HEK293T (cell line): ENCODE measurements at regions not wholly inside any gene's neighbourhood (a gene's known extent, or its start where the extent isn't known, plus 50 kb on each side); places are given as distances from the start of the nearest gene placed in this dataset.

ENCODE experiments used
- CTCF ChIA-PET: fragments of 350-600 bp; formaldehyde crosslinking; extraction: SDS; loops from one replicate; lab custom pipeline; 2021; ENCODE audit warnings: antibody characterized with exemption, inconsistent platforms; lab: Yijun Ruan, JAX
- POLR2A ChIA-PET: fragments of 350-600 bp; formaldehyde crosslinking; extraction: SDS; loops from one replicate; lab custom pipeline; 2020; ENCODE audit warnings: antibody characterized with exemption, inconsistent platforms; lab: Yijun Ruan, JAX
- DNase-seq: peaks from one replicate; pipeline ENCODE4 v3.0.0; 2012; ENCODE audit warnings: mixed read lengths; ENCODE audit errors: extremely low spot score
- ARNT ChIP-seq: fragments of 450-650 bp; IDR thresholded peaks from 2 replicates; pipeline ENCODE4 v1.6.1; 2017; ENCODE audit warnings: mild to moderate bottlenecking
- BHLHE40 ChIP-seq: fragments of 450-650 bp; IDR thresholded peaks from 2 replicates; pipeline ENCODE4 v1.6.1; 2016; ENCODE audit warnings: mild to moderate bottlenecking, moderate library complexity, borderline replicate concordance
- CTBP1 ChIP-seq: fragments of 450-650 bp; IDR thresholded peaks from 2 replicates; pipeline ENCODE4 v1.6.1; 2016; ENCODE audit warnings: borderline replicate concordance
- ELF4 ChIP-seq: fragments of 450-650 bp; IDR thresholded peaks from 2 replicates; pipeline ENCODE4 v1.6.1; 2017; ENCODE audit warnings: antibody characterized with exemption
- FOXA1 ChIP-seq: fragments of 450-650 bp; IDR thresholded peaks from 2 replicates; pipeline ENCODE4 v1.6.1; 2016; ENCODE audit warnings: mild to moderate bottlenecking
- FOXK2 ChIP-seq: fragments of 450-650 bp; IDR thresholded peaks from 2 replicates; pipeline ENCODE4 v1.6.1; 2016; ENCODE audit warnings: mild to moderate bottlenecking
- FOXM1 ChIP-seq: fragments of 450-650 bp; IDR thresholded peaks from 2 replicates; pipeline ENCODE4 v1.6.1; 2017; ENCODE audit warnings: mild to moderate bottlenecking, borderline replicate concordance
- HDGF ChIP-seq: fragments of 450-650 bp; IDR thresholded peaks from 2 replicates; pipeline ENCODE4 v1.6.1; 2017; ENCODE audit warnings: antibody characterized with exemption, borderline replicate concordance
- L3MBTL2 ChIP-seq: fragments of 450-650 bp; conservative IDR thresholded peaks from 2 replicates; pipeline ENCODE4 v1.6.1; 2016; ENCODE audit warnings: mild to moderate bottlenecking
- LEF1 ChIP-seq: fragments of 450-650 bp; IDR thresholded peaks from 2 replicates; pipeline ENCODE4 v1.6.1; 2017; ENCODE audit warnings: mild to moderate bottlenecking, borderline replicate concordance
- NFRKB ChIP-seq: fragments of 450-650 bp; IDR thresholded peaks from 2 replicates; pipeline ENCODE4 v1.6.1; 2016; ENCODE audit warnings: mild to moderate bottlenecking, moderate library complexity
- SP1 ChIP-seq: fragments of 450-650 bp; IDR thresholded peaks from 2 replicates; pipeline ENCODE4 v1.6.1; 2017
- SUZ12 ChIP-seq: fragments of 450-650 bp; IDR thresholded peaks from 2 replicates; pipeline ENCODE4 v1.6.1; 2016; ENCODE audit warnings: mild to moderate bottlenecking
- TARDBP ChIP-seq: fragments of 450-650 bp; IDR thresholded peaks from 2 replicates; pipeline ENCODE4 v1.6.1; 2016
- ZNF384 ChIP-seq: fragments of 450-650 bp; IDR thresholded peaks from 2 replicates; pipeline ENCODE4 v1.6.1; 2016
- TF ChIP-seq, protein P1 (sequence below): fragments of 450-650 bp; IDR thresholded peaks from 2 replicates; pipeline ENCODE4 v1.6.1; 2016

DNA sequence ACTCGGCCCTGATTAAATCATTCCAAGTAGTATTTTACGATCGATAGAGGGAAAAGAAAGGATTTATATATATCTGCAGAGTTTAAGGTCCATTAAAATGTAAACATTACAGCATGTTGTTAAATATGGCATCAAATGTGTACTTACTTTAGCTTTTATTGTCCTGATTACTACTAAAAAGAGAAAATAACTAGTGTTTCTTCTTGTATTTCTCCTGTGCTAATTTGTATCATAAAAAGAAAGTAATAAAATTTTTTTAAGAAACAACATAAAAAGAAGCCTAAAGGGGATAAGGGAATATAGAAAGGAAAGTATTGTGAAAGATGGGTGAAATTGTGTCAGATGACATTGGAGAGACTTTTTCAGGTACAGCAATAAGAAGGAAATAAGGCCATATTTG lies 300.3 kb upstream of the ARSJ start:
- ChIA-PET POLR2A (no interaction called here), CTCF (no interaction called here)
- TF ChIP-seq FOXM1 (no peak), CTBP1 (no peak), SP1 (no peak), L3MBTL2 (no peak), ELF4 (no peak), HDGF (no peak), NFRKB (no peak), FOXK2 (no peak), BHLHE40 (no peak), SUZ12 (no peak), ARNT (no peak), TARDBP (no peak), ZNF384 (no peak)
- TF ChIP-seq, protein P1, sequence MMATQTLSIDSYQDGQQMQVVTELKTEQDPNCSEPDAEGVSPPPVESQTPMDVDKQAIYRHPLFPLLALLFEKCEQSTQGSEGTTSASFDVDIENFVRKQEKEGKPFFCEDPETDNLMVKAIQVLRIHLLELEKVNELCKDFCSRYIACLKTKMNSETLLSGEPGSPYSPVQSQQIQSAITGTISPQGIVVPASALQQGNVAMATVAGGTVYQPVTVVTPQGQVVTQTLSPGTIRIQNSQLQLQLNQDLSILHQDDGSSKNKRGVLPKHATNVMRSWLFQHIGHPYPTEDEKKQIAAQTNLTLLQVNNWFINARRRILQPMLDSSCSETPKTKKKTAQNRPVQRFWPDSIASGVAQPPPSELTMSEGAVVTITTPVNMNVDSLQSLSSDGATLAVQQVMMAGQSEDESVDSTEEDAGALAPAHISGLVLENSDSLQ, result no peak
- DNase-seq, result no peak

DNA sequence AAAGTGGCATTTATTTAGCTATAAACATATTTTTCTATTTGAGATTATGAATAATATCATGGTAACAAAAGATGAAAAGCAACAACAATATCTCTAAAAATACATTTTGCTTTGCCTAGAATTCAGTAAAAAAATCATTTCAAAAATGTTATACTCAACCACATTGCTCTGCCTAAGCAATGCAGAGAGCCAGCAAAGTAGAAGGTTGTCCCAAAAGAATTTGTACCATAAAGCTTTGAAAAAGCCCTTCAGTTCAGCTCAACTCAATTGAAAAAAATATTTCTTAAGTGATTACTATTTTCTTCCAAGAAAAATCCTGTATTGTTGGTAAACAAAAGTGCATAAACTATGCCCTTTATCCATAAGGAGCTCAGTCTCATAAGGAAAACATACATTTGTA lies 301.2 kb upstream of the ARSJ start:
- no peak for TF ChIP-seq CTBP1
- TF ChIP-seq ZNF384, result no peak
- no peak for TF ChIP-seq L3MBTL2
- no peak for TF ChIP-seq BHLHE40
- no peak for TF ChIP-seq LEF1
- TF ChIP-seq NFRKB, result no peak
- TF ChIP-seq, protein P1, result no peak
- no peak for TF ChIP-seq FOXK2
- TF ChIP-seq FOXA1, result no peak
- no peak for TF ChIP-seq SP1
- TF ChIP-seq ELF4, result no peak
- no peak for TF ChIP-seq FOXM1
- TF ChIP-seq HDGF, result no peak
- TF ChIP-seq ARNT, result no peak
- TF ChIP-seq SUZ12, result no peak
- TF ChIP-seq TARDBP, result no peak
- DNase-seq, result no peak
- ChIA-PET POLR2A (no interaction called here), CTCF (no interaction called here)

DNA sequence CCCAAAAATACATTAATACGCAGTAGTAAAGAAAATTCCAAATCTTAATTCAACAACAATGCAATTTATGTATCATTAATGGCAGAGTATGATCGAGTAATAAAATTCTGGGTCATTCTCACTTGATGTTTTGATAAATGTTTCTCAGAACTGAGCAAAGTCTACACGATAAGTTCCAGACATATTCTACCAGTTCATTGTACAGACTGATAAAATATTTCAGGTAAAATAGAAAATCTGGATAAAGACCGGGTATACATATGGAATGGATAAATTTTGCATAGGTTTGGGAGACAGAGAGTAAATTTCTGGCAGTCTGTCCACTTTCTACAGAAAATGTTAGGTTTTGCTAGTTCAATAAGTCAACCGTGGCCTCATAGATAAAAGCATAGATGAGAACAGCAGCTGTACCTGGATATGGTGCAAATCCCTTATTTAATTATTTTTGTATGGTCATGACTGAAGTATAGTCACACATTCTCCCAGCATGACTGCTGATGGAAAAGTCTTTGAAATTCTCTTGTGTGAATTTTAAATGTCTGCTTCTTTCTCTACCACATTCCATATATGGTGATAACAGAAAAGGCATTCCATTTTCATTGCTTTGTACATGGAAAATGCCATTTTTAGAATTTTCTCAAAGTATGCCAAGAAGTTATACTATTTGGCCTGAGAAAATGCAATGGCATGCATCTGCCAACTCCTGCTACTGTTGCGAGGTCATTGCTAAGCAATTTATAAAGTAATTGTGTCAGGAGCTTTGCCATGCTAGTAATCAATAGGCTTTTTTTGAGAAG lies 301.9 kb upstream of the ARSJ start:
- no peak for DNase-seq
- POLR2A ChIA-PET, result no interaction called here
- TF ChIP-seq NFRKB (no peak), ELF4 (no peak), LEF1 (no peak), BHLHE40 (no peak), FOXM1 (no peak), ARNT (no peak), FOXA1 (no peak), FOXK2 (no peak), CTBP1 (no peak), TARDBP (no peak), SP1 (no peak), SUZ12 (no peak), L3MBTL2 (no peak), ZNF384 (no peak), HDGF (no peak)
- TF ChIP-seq, protein P1, result no peak
- CTCF ChIA-PET, result no interaction called here

DNA sequence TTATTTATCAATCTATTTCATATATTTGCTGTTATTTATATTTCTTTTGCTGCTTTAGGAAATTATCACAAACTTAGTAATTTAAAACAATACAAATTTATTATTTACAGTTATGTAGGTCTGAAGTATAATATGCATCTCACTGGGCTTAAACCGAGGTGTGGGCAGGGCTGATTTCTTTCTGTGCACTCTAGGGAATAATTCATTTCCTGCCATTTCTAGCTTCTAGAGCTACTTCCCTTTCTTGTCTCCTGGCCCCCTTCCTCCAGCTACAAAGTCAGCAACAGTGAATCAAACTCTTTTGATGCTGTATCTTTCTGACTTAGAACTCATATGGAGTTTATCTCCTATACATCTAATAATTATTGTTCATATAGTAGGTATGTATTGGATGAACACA lies 303.5 kb upstream of the ARSJ start:
- POLR2A ChIA-PET, result no interaction called here

DNA sequence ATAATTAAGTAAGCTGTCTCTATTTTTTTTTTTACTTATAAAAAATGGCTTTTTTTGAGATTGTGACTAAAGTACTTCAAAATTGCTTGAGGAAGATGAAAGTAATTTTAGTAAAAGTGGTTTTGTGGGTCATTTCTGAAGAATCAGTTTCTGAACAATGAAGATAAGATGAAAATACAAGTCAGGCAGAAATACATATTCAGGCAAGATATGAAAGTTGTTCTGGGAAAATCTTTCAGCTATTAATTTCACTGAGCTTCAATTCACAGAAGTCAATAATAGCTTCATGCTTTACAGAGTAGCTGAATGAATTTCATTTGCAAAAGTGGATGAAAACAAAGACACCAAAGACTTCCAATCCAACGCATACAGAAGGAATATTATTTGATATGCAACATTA lies 305.2 kb upstream of the ARSJ start:
- DNase-seq, result no peak
- POLR2A ChIA-PET, result no interaction called here
- TF ChIP-seq ARNT (no peak), ELF4 (no peak), SUZ12 (no peak), FOXK2 (no peak), FOXM1 (no peak), SP1 (no peak)
- TF ChIP-seq, protein P1, result no peak
- CTCF ChIA-PET, result no interaction called here

More for the DNA sequence above, 303.5 kb upstream of the ARSJ start:
- TF ChIP-seq L3MBTL2 (no peak), BHLHE40 (no peak), TARDBP (no peak), FOXM1 (no peak), CTBP1 (no peak), FOXA1 (no peak), FOXK2 (no peak), ARNT (no peak), LEF1 (no peak), NFRKB (no peak), SUZ12 (no peak), ELF4 (no peak), HDGF (no peak), SP1 (no peak)
- no peak for DNase-seq
- CTCF ChIA-PET, result no interaction called here
